Immature natural killer cell (primary cell): ENCODE measurements at regions not wholly inside any gene's neighbourhood (a gene's known extent, or its start where the extent isn't known, plus 50 kb on each side); places are given as distances from the start of the nearest gene placed in this dataset.

Source experiments
- DNase-seq, 3 donors: peaks; one replicate each; pipeline ENCODE4 v3.0.0; 2022; ENCODE audit warnings: mixed read lengths in 1 of 3
- H3K27ac Mint-ChIP-seq, 6 donors: one replicate each; pipeline ENCODE4 v1.8.0; 2020; ENCODE audit warnings: mixed read lengths in 6 of 6, mild to moderate bottlenecking in 5 of 6, inconsistent platforms in 4 of 6, moderate library complexity in 3 of 6
- H3K27me3 Mint-ChIP-seq, 3 donors: one replicate each; pipeline ENCODE4 v1.8.0; 2020 to 2021; ENCODE audit warnings: low read depth in 3 of 3, mild to moderate bottlenecking in 3 of 3, mixed read lengths in 3 of 3, moderate library complexity in 3 of 3, inconsistent platforms in 1 of 3
- H3K36me3 Mint-ChIP-seq, 3 donors: one replicate each; pipeline ENCODE4 v1.8.0; 2020; ENCODE audit warnings: mixed read lengths in 3 of 3, inconsistent platforms in 2 of 3, mild to moderate bottlenecking in 2 of 3
- H3K4me1 Mint-ChIP-seq, 2 donors: one replicate each; pipeline ENCODE4 v1.8.0; 2020; ENCODE audit warnings: inconsistent platforms in 2 of 2, mild to moderate bottlenecking in 2 of 2, mixed read lengths in 2 of 2, moderate library complexity in 1 of 2
- H3K4me3 Mint-ChIP-seq, 5 donors: one replicate each; pipeline ENCODE4 v1.8.0; 2020; ENCODE audit warnings: mild to moderate bottlenecking in 5 of 5, mixed read lengths in 5 of 5, inconsistent platforms in 3 of 5, moderate library complexity in 3 of 5
- H3K9me3 Mint-ChIP-seq, 6 donors: one replicate each; pipeline ENCODE4 v1.8.0; 2020; ENCODE audit warnings: mild to moderate bottlenecking in 6 of 6, mixed read lengths in 6 of 6, inconsistent platforms in 4 of 6, moderate library complexity in 3 of 6

DNA sequence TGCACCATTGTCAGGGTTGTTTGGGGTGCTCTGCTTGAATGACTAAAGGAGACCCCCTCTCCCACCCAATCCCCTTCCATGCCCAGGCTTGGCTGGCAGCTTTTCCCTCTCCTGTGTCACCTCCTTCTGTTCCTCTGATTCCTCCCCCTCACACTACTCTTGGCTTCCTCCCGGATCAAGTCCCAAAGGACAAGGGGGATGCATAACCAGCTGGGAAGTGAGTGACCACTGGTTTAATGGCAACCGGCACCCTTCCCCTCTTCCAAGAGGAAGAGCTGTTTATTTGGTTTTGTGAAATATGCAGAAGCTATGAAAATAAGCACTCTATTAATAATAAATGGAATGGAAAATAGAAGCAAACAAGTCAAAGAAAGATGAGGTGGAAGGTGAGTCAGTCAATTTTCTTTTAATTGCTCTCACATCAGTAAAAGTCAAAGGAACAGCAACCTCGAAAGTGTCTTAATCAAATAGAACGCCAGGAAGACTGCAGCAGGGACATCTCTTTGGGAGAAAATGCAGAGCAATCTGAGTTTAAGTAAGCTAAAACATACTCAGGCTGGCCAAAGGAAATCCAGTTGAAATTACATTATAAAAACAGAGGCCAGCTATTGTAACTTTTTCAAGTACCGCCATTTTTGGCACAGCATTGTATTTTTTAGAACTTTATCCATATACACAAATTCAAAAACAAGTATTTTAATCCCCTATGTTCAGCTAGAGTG lies 322.5 kb downstream of the SIPA1L2 start:
- Mint-ChIP-seq H3K4me1 (no peaks in the 10 kb centered on the region), H3K9me3 (peaks cover 0 to 3% (median 0%) of the 10 kb centered on the region in 6 donors), H3K27ac (no peak overlapping the region), H3K36me3 (no peaks in the 10 kb centered on the region), H3K27me3 (peaks cover 2 to 11% (median 3%) of the 10 kb centered on the region in 3 donors), H3K4me3 (no peak overlapping the region)
- no peak for DNase-seq

DNA sequence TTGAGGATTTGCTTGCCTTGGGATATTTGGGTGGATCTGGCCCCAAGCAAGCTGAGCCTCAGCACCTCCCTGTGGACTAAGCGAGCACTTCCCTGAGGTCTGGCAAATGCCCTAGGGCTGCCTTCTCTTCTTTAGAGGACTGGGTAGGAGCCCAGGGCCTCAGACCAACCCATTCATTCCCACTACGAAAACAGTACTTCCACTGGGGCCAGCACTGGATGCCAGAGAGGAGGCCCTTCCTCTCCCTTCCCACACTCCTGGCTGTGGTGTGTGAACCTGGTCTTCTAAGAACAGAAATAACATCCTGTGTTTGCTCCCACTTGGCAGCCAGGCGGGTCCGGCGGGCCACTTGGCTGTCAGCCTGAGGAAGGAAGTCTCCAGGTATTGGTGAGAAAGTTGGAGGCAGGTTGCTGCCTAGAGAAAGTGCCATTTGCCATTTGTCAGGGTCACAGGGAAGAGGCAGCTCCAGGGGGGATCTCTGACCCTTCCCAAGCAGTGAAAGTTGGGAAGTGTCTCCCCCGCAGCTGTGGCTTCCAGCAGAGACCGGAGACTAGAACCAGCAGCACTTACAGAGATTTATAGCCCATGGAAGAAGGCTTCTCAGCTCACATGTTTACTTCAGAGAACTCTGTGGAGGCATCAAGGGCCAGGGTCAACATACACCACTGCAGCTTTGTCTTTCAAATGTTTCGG lies 323.5 kb downstream of the SIPA1L2 start:
- no peaks in the 10 kb centered on the region for H3K36me3 Mint-ChIP-seq
- no peaks in the 10 kb centered on the region for H3K4me1 Mint-ChIP-seq
- peaks cover 0 to 8% (median 4%) of the 10 kb centered on the region in 3 donors for H3K27me3 Mint-ChIP-seq
- no peak overlapping the region for H3K27ac Mint-ChIP-seq
- no peak overlapping the region for H3K4me3 Mint-ChIP-seq
- H3K9me3 Mint-ChIP-seq = peaks cover 0 to 4% (median 0%) of the 10 kb centered on the region in 6 donors
- no peak for DNase-seq

DNA sequence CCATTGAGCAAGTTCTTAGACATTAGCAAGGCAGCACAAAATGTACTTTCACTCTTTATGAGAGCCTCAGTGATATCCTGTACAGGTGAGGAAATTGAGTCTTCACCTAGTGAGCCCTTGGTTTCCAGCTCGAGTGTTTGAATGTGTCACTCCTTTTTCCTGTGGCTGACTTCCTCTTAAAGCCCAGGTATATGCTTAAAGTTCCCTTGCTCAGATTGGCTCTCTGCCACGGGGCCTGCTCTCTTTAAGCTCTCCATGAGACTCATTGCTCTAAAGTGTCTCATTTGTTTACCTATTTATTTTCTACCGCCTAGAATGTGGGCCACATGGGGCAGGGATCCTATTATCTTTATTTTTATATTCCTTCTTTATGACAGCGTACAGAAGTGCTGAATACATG lies 324.9 kb downstream of the SIPA1L2 start:
- peaks cover 6 to 8% (median 8%) of the 10 kb centered on the region in 3 donors for H3K27me3 Mint-ChIP-seq
- peaks cover 0 to 1% (median 0%) of the 10 kb centered on the region in 6 donors for H3K9me3 Mint-ChIP-seq
- no peak for DNase-seq
- H3K4me1 Mint-ChIP-seq = no peaks in the 10 kb centered on the region
- H3K4me3 Mint-ChIP-seq = no peak overlapping the region
- H3K36me3 Mint-ChIP-seq = no peaks in the 10 kb centered on the region
- H3K27ac Mint-ChIP-seq = no peak overlapping the region

DNA sequence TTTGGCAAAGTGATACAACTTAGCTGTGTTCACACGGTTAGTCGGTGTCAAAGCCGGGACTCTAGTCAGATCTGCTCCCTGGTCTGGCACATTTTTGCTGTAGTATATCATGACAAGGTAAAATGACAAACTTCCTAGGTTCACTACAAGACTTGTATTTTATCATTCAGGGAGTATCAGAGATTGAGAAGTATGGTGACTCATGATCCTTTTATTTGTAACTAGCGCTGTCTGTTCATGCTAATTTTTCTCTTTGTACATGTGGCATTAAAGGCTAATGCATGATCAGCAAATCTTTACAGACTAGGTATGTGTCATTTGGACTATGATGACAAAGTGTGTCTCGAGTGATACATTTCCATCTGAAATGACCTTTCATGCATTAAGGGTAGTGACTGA lies 326.7 kb downstream of the SIPA1L2 start:
- peaks cover 0 to 1% (median 0%) of the 10 kb centered on the region in 6 donors for H3K9me3 Mint-ChIP-seq
- no peak overlapping the region for H3K27ac Mint-ChIP-seq
- no peak for DNase-seq
- no peaks in the 10 kb centered on the region for H3K4me1 Mint-ChIP-seq
- H3K4me3 Mint-ChIP-seq = no peak overlapping the region
- no peaks in the 10 kb centered on the region for H3K36me3 Mint-ChIP-seq
- H3K27me3 Mint-ChIP-seq = peaks cover 6 to 8% (median 8%) of the 10 kb centered on the region in 3 donors

DNA sequence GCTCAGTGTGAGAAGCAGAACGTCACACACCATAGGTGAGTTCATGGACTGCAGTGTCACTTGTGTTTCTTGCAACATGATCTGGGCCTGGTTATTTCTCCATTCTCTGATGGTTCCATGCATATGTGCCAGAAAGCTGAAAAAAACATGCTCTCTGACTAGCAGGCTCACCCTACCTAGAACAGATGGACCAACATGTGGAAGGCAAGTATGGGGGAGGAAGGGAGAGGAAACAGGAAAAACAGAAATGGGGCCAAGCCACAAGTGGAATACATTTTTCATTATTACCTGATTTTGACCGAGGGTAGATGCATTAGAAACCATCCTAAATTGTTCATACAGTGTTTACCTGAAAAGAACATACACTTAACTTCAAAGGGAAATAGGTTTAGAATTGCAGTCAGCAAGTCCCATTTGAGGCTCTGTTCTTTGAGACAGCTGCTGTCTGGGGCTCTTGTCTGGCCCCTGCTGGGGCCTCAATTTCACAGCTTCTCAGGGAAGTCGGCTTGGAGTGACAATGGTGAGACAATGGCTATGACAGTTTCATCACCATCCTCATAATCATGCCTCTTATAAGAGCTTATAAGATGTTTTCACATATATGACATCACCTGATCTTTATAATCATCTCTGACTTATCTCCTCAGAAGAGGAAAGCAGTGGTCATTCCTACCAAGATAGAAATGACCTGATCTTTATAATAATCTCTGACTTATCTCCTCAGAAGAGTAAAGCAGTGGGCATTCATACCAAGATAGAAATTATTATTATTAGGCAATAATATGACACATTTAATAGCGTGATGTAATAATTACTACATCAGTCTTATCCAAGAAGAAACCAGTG lies 327.3 kb downstream of the SIPA1L2 start:
- DNase-seq = no peak
- no peak overlapping the region for H3K27ac Mint-ChIP-seq
- peaks cover 6 to 8% (median 8%) of the 10 kb centered on the region in 3 donors for H3K27me3 Mint-ChIP-seq
- H3K9me3 Mint-ChIP-seq = peaks cover 0 to 1% (median 0%) of the 10 kb centered on the region in 6 donors
- no peak overlapping the region for H3K4me3 Mint-ChIP-seq
- H3K4me1 Mint-ChIP-seq = no peaks in the 10 kb centered on the region
- H3K36me3 Mint-ChIP-seq = no peaks in the 10 kb centered on the region

DNA sequence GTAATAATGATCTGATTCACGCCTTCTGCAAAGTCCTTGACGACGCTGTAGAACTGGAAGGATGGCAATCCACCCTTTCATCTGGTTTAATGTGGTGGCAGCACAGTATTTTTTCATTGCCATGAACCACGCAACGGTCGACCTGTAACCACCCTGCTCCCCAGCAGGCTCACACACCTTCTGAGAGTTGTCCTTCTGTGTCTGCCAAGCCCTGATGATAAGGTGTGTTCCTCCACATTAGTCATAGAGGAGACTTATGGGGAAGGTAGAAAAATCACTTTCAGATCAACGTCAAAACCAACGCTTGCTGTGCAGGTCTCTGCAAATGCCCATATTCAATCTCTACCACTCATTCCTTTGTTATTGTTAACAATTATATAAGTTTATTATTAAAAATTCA lies 328.7 kb downstream of the SIPA1L2 start:
- H3K36me3 Mint-ChIP-seq = no peaks in the 10 kb centered on the region
- H3K27ac Mint-ChIP-seq = no peak overlapping the region
- no peak for DNase-seq
- H3K4me3 Mint-ChIP-seq = no peak overlapping the region
- no peaks in the 10 kb centered on the region for H3K4me1 Mint-ChIP-seq
- peaks cover 0 to 2% (median 0%) of the 10 kb centered on the region in 6 donors for H3K9me3 Mint-ChIP-seq
- H3K27me3 Mint-ChIP-seq = peaks cover 5 to 8% (median 6%) of the 10 kb centered on the region in 3 donors

DNA sequence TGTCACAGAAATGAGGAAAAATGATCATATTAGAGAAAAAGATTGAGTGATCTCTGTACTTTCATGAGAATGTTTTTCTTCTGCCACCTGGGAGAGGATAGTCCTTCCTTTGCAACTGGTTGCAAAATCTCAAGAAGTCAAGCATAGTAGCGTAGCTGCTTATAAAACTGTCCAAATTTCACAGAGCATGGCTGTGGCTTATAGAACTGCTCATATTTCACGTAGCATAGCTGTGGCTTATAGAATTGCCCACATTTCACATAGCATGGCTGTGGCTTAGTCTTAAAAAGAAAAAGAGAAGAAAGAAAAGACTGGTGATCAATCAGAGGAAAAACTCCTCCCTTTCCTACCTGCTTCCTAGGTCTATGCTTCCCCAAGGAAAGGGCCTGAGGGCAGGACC lies 329.5 kb downstream of the SIPA1L2 start:
- peaks cover 5 to 10% (median 6%) of the 10 kb centered on the region in 3 donors for H3K27me3 Mint-ChIP-seq

DNA sequence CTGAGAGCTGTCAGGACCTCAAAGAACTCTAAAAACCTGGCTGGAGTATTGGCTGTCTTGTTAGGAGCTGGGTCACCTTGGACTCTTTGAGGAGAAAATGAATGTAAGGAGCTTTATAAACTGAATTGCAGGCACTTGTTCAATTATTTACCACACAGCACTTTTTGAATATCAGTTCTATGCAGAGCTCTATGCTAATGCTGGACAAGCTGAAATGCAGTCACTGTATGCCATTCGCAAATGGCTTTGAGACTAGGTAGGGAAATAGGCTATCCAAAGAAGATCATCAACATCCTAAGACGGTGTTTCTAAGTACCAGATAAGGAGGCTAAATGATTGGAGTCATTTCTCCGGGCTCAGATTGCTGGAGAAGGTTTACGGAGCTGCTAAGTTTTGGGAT lies 333.5 kb downstream of the SIPA1L2 start:
- no peak for DNase-seq
- Mint-ChIP-seq H3K4me3 (no peak overlapping the region), H3K4me1 (no peaks in the 10 kb centered on the region), H3K9me3 (peaks cover 0 to 2% (median 0%) of the 10 kb centered on the region in 6 donors), H3K36me3 (no peaks in the 10 kb centered on the region), H3K27ac (no peak overlapping the region), H3K27me3 (peaks cover 3 to 7% (median 6%) of the 10 kb centered on the region in 3 donors)

More for the DNA sequence above, 329.5 kb downstream of the SIPA1L2 start:
- H3K36me3 Mint-ChIP-seq = no peaks in the 10 kb centered on the region
- no peaks in the 10 kb centered on the region for H3K4me1 Mint-ChIP-seq
- H3K4me3 Mint-ChIP-seq = no peak overlapping the region
- DNase-seq = no peak
- H3K9me3 Mint-ChIP-seq = peaks cover 0 to 3% (median 0%) of the 10 kb centered on the region in 6 donors
- no peak overlapping the region for H3K27ac Mint-ChIP-seq

DNA sequence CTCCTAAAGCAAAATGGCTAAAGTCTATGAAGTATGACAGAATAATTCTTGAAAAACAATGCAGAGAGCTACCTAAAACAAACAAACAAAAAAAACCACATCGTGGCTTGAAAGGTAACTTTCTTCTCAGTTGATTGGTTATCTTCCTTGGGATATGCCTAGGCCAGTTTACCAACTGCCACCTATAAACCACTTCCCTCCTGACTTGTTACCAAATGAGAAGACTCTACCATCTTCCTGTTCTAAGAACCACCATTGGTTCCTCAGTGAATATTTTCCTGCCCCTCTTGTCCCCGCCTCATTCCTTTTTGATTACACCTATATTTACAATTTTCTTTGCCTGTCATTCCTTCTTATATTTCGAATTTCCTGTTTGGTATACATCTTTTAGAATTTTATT lies 336.6 kb downstream of the SIPA1L2 start:
- H3K4me3 Mint-ChIP-seq = no peak overlapping the region
- H3K27me3 Mint-ChIP-seq = peaks cover 0 to 3% (median 3%) of the 10 kb centered on the region in 3 donors
- DNase-seq = no peak
- H3K9me3 Mint-ChIP-seq = peaks cover 0 to 6% (median 0%) of the 10 kb centered on the region in 6 donors
- H3K36me3 Mint-ChIP-seq = no peaks in the 10 kb centered on the region
- H3K4me1 Mint-ChIP-seq = no peaks in the 10 kb centered on the region
- no peak overlapping the region for H3K27ac Mint-ChIP-seq

DNA sequence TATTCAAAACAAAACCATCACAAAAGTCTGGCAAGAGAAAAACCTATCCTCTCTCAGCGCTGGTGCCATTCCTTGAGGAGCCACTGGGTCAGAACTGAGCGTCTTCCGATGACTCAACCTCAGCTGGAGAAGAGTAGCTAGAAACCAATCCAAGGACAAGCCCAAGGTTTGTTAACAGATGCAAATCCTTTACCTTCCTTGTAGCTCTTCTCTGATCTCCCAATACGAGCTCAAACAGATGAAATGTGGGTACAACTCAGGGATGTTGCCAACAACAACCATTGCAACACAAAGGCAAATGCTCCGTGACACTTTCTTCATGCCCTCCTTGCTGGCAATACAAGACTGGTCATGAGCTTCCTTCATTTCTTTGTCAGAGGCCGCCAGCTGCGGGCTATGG lies 337.1 kb downstream of the SIPA1L2 start:
- Mint-ChIP-seq H3K9me3 (peaks cover 0 to 6% (median 0%) of the 10 kb centered on the region in 6 donors), H3K36me3 (no peaks in the 10 kb centered on the region), H3K4me1 (no peaks in the 10 kb centered on the region), H3K27ac (no peak overlapping the region), H3K4me3 (no peak overlapping the region), H3K27me3 (peaks cover 0 to 3% (median 3%) of the 10 kb centered on the region in 3 donors)
- no peak for DNase-seq

DNA sequence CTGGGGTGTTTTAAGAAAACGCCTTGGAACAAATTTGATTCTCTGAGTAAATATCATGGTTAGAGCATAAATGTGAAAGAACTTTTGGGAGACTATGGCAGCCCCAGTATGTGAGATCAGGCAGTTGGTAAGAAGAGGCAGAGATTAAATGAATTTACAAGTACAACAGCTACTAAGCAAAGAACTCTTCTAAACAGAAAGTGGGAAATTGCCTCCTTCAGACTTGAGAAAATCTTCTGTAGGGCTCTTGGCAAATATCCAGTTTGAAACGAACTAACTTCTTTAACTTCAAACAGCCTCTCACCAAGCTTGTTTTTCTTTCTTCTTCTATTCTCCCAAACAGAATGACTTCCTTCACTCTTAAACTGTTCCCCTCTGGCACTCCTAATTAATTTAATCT lies 337.7 kb downstream of the SIPA1L2 start:
- Mint-ChIP-seq H3K9me3 (peaks cover 0 to 6% (median 0%) of the 10 kb centered on the region in 6 donors), H3K36me3 (no peaks in the 10 kb centered on the region), H3K27ac (no peak overlapping the region), H3K4me1 (no peaks in the 10 kb centered on the region), H3K4me3 (no peak overlapping the region), H3K27me3 (peaks cover 0 to 3% (median 3%) of the 10 kb centered on the region in 3 donors)
- no peak for DNase-seq

DNA sequence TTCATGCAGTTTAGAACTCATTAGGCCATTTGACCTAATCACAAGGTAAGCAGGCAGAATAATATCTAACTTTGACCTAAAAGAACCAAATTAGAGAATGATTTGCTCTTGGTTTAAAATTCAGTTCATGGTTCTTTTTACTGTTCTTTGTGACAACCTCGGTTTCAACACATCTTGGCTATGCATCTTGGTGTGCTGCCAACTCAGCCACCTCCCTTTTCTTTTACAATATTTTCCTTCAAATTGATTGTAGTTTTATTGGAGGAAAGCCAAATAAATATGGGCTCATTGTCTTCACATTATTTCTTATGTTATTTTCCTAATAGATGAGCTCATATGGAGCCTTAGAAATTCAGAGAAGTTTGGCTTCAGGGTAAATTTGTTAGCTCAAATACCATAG lies 338.3 kb downstream of the SIPA1L2 start:
- peaks cover 0 to 3% (median 3%) of the 10 kb centered on the region in 3 donors for H3K27me3 Mint-ChIP-seq
- H3K9me3 Mint-ChIP-seq = peaks cover 0 to 6% (median 0%) of the 10 kb centered on the region in 6 donors
- no peak overlapping the region for H3K4me3 Mint-ChIP-seq
- no peaks in the 10 kb centered on the region for H3K36me3 Mint-ChIP-seq
- DNase-seq = no peak
- no peak overlapping the region for H3K27ac Mint-ChIP-seq
- no peaks in the 10 kb centered on the region for H3K4me1 Mint-ChIP-seq

DNA sequence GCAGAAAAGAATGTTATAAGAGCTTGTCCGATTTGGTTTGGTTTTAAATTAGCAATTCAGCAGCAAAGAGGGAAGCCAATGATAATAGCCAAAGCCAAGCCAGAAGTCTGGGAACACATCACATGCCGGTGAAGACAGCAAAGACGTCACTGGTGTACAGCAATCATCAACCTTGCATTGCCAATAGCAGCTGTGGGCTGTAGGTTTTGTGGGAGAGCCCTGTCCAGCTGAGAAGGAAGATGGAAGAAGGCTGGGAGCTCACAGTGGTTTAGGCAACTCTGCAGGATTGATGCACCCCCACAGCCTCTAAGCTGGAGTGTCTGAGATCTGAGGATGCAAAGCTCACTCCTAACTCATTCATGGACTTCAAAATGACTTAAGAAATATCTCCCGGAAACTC lies 338.7 kb downstream of the SIPA1L2 start:
- Mint-ChIP-seq H3K9me3 (peaks cover 0 to 5% (median 0%) of the 10 kb centered on the region in 6 donors), H3K4me3 (no peak overlapping the region), H3K4me1 (no peaks in the 10 kb centered on the region), H3K27me3 (peaks cover 2 to 3% (median 3%) of the 10 kb centered on the region in 3 donors), H3K36me3 (no peaks in the 10 kb centered on the region), H3K27ac (no peak overlapping the region)
- no peak for DNase-seq

DNA sequence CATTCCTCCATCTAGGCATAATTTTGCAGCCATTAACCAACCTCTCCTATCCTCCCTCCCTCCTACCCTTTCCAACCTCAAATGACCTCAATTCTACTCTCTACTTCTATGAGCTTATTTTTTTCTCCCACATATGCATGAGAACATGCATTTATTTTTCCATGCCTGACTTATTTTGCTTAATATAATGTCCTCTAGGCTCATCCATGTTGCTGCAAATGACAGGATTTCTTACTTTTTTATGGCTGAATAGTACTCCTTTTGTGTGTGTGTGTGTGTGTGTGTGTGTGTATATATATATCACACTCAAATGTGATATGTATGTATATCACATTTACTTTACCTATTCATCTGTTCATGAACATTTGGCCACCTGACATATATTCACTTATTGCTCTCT lies 339.4 kb downstream of the SIPA1L2 start:
- H3K4me3 Mint-ChIP-seq = no peak overlapping the region
- H3K27me3 Mint-ChIP-seq = peaks cover 2 to 5% (median 4%) of the 10 kb centered on the region in 3 donors
- no peaks in the 10 kb centered on the region for H3K4me1 Mint-ChIP-seq
- no peak overlapping the region for H3K27ac Mint-ChIP-seq
- no peaks in the 10 kb centered on the region for H3K36me3 Mint-ChIP-seq
- DNase-seq = no peak
- H3K9me3 Mint-ChIP-seq = peaks cover 0 to 4% (median 0%) of the 10 kb centered on the region in 6 donors
